IMR-90 (cell line): ENCODE measurements at regions not wholly inside any gene's neighbourhood (a gene's known extent, or its start where the extent isn't known, plus 50 kb on each side); places are given as distances from the start of the nearest gene placed in this dataset.

ENCODE experiments used
- ATAC-seq: fragments of 200-7000 bp; cut with Tn5 transposase; 2 replicates; pipeline ENCODE4 v1.9.1; 2020; ENCODE audit warnings: low read depth, mild to moderate bottlenecking, moderate library complexity
- BruUV-seq: library from RNA; stranded (reverse); fragments of 400-500 nt; replicated peaks from 2 replicates; lab custom pipeline; 2021; lab: Mats Ljungman, UMichigan
- CTCF ChIA-PET: fragments of 300-600 bp; formaldehyde crosslinking; extraction: SDS; loops from one replicate; lab custom pipeline; 2021; ENCODE audit warnings: antibody characterized with exemption; lab: Yijun Ruan, JAX
- POLR2A ChIA-PET: fragments of 300-600 bp; sonication (Branson Sonifier 250); formaldehyde crosslinking; loops from one replicate; lab custom pipeline; 2022; ENCODE audit warnings: antibody characterized with exemption; ENCODE audit not compliant: unreplicated experiment; lab: Charles Lee
- DNase-seq: peaks from one replicate; pipeline ENCODE4 v3.0.0; 2013
- H2AFZ ChIP-seq: replicated peaks from 2 replicates; pipeline ENCODE3; 2013; ENCODE audit warnings: low read length, mild to moderate bottlenecking; ENCODE audit not compliant: poor library complexity
- H2AK5ac ChIP-seq: 2 replicates; pipeline ENCODE4 v1.6.1; 2013; ENCODE audit warnings: low read depth, low read length, inconsistent platforms
- H2AK9ac ChIP-seq: replicated peaks from 2 replicates; pipeline ENCODE3; 2013; ENCODE audit warnings: mild to moderate bottlenecking, low read depth, low read length, moderate library complexity; ENCODE audit not compliant: poor library complexity
- H2BK120ac ChIP-seq: 2 replicates; pipeline ENCODE4 v1.6.1; 2013; ENCODE audit warnings: low read depth, low read length, inconsistent platforms
- H2BK15ac ChIP-seq: 3 replicates; pipeline ENCODE4 v1.6.1; 2013; ENCODE audit warnings: low read depth, low read length, inconsistent platforms
- H2BK20ac ChIP-seq: 2 replicates; pipeline ENCODE4 v1.6.1; 2013; ENCODE audit warnings: low read depth, mild to moderate bottlenecking, inconsistent platforms, low read length, moderate library complexity
- H2BK5ac ChIP-seq: 2 replicates; pipeline ENCODE4 v1.6.1; 2013; ENCODE audit warnings: mild to moderate bottlenecking, low read depth, low read length, inconsistent platforms; ENCODE audit not compliant: poor library complexity, severe bottlenecking
- H3K14ac ChIP-seq: replicated peaks from 2 replicates; pipeline ENCODE4 v1.6.1; 2013; ENCODE audit warnings: low read depth, low read length, inconsistent platforms
- H3K18ac ChIP-seq: 2 replicates; pipeline ENCODE4 v1.6.1; 2013; ENCODE audit warnings: low read depth, low read length, control low read depth
- H3K23ac ChIP-seq: 2 replicates; pipeline ENCODE4 v1.6.1; 2013; ENCODE audit warnings: low read depth, low read length, inconsistent platforms
- H3K27ac ChIP-seq: 2 replicates; pipeline ENCODE4 v1.5.1; 2013; ENCODE audit warnings: mild to moderate bottlenecking, control low read depth, low read length; ENCODE audit not compliant: insufficient read depth
- H3K27me3 ChIP-seq: 2 replicates; pipeline ENCODE4 v1.6.1; 2013; ENCODE audit warnings: low read length; ENCODE audit not compliant: control insufficient read depth, insufficient read depth
- H3K36me3 ChIP-seq: 2 replicates; pipeline ENCODE4 v1.6.1; 2013; ENCODE audit warnings: low read length, mixed read lengths; ENCODE audit not compliant: control insufficient read depth, insufficient read depth
- H3K4ac ChIP-seq: 2 replicates; pipeline ENCODE4 v1.6.1; 2013; ENCODE audit warnings: low read depth, low read length, inconsistent platforms
- H3K4me1 ChIP-seq: 2 replicates; pipeline ENCODE4 v1.6.1; 2013; ENCODE audit warnings: low read length, mixed read lengths; ENCODE audit not compliant: control insufficient read depth, insufficient read depth
- H3K4me2 ChIP-seq: 2 replicates; pipeline ENCODE4 v1.6.1; 2013; ENCODE audit warnings: low read depth, mild to moderate bottlenecking, control low read depth, low read length, moderate library complexity
- H3K4me3 ChIP-seq: 2 replicates; pipeline ENCODE4 v1.5.1; 2013; ENCODE audit warnings: low read depth, mild to moderate bottlenecking, control low read depth, low read length, moderate library complexity; ENCODE audit not compliant: insufficient read depth
- H3K56ac ChIP-seq: 2 replicates; pipeline ENCODE4 v1.6.1; 2013; ENCODE audit warnings: low read length, inconsistent platforms; ENCODE audit not compliant: insufficient read depth; ENCODE audit errors: extremely low read depth
- H3K79me1 ChIP-seq, 2 experiments: 2 replicates each; pipeline ENCODE4 v1.6.1; 2013; ENCODE audit warnings: low read length in 2 of 2, inconsistent platforms in 1 of 2, low read depth in 1 of 2
- H3K9ac ChIP-seq: 2 replicates; pipeline ENCODE4 v1.6.1; 2013; ENCODE audit warnings: low read depth, low read length, control low read depth
- H3K9me1 ChIP-seq: 2 replicates; pipeline ENCODE4 v1.6.1; 2013; ENCODE audit warnings: low read length, inconsistent platforms; ENCODE audit not compliant: insufficient read depth
- H3K9me3 ChIP-seq: 2 replicates; pipeline ENCODE4 v1.6.1; 2013; ENCODE audit warnings: low read length; ENCODE audit not compliant: control insufficient read depth, insufficient read depth
- H4K20me1 ChIP-seq: 2 replicates; pipeline ENCODE4 v1.6.1; 2013; ENCODE audit warnings: low read length, inconsistent platforms; ENCODE audit not compliant: insufficient read depth
- H4K5ac ChIP-seq: 2 replicates; pipeline ENCODE4 v1.6.1; 2013; ENCODE audit warnings: mild to moderate bottlenecking, low read depth, low read length, control low read depth
- H4K8ac ChIP-seq, 2 experiments: 2 replicates each; pipeline ENCODE4 v1.6.1; 2013; ENCODE audit warnings: low read depth in 2 of 2, low read length in 2 of 2, control low read depth in 1 of 2, inconsistent platforms in 1 of 2
- H4K91ac ChIP-seq: 2 replicates; pipeline ENCODE4 v1.6.1; 2013; ENCODE audit warnings: low read depth, low read length, inconsistent platforms; ENCODE audit not compliant: insufficient read depth
- BHLHE40 ChIP-seq: fragments of 150-350 bp; IDR thresholded peaks from 2 replicates; pipeline ENCODE4 v1.6.1; 2016; ENCODE audit warnings: mild to moderate bottlenecking, low read depth, low read length
- CHD1 ChIP-seq: IDR thresholded peaks from 2 replicates; pipeline ENCODE4 v1.6.1; 2012; ENCODE audit warnings: low read depth, low read length, improper control_type of control experiment
- FOS ChIP-seq: fragments of 150-350 bp; IDR thresholded peaks from 2 replicates; pipeline ENCODE4 v1.6.1; 2016; ENCODE audit warnings: low read depth, low read length
- MAFK ChIP-seq: IDR thresholded peaks from 2 replicates; pipeline ENCODE4 v1.6.1; 2012; ENCODE audit warnings: low read depth, low read length, improper control_type of control experiment
- MAZ ChIP-seq: IDR thresholded peaks from 2 replicates; pipeline ENCODE4 v1.6.1; 2012; ENCODE audit warnings: low read depth, mild to moderate bottlenecking, low read length, improper control_type of control experiment, moderate library complexity, borderline replicate concordance
- POLR2A ChIP-seq: IDR thresholded peaks from 2 replicates; pipeline ENCODE4 v1.6.1; 2012; ENCODE audit warnings: mild to moderate bottlenecking, low read depth, low read length
- RCOR1 ChIP-seq: IDR thresholded peaks from 2 replicates; pipeline ENCODE4 v1.6.1; 2012; ENCODE audit warnings: mild to moderate bottlenecking, low read length, improper control_type of control experiment; ENCODE audit not compliant: insufficient replicate concordance
- USF2 ChIP-seq: fragments of 150-350 bp; IDR thresholded peaks from 2 replicates; pipeline ENCODE4 v1.6.1; 2017; ENCODE audit warnings: mild to moderate bottlenecking, antibody characterized with exemption, low read length, low read depth
- WGBS, 2 experiments: methylation state at CpG; one replicate each; pipeline versions ENCODE4 v1.1.5 to v1.1.7; 2013; ENCODE audit warnings: missing lambda C conversion rate in 2 of 2; ENCODE audit not compliant: insufficient read length in 1 of 2; ENCODE audit errors: extremely low coverage in 2 of 2; 5-methylcytosine and 5-hydroxymethylcytosine counted together
- dilution Hi-C: fragments of 300-500 bp; cut with HindIII; formaldehyde crosslinking; loops from one replicate; pipeline ENCODE4 v1.14.3; 2018; ENCODE audit warnings: low sequenced_read_pairs; ENCODE audit not compliant: unreplicated experiment
- in situ Hi-C: fragments of 300-500 bp; cut with MboI; formaldehyde crosslinking; loops from 3 replicates; pipeline ENCODE4 v1.14.3; 2019; ENCODE audit warnings: low sequenced_read_pairs, inconsistent platforms, mixed read lengths
- intact Hi-C: fragments of 100-400 bp; cut with micrococcal nuclease; formaldehyde crosslinking; loops from 2 replicates; pipeline ENCODE4 v1.10.0; 2022
- TF ChIP-seq, protein P1 (sequence below): fragments of 150-350 bp; IDR thresholded peaks from 2 replicates; pipeline ENCODE4 v1.6.1; 2016; ENCODE audit warnings: low read depth, mild to moderate bottlenecking, low read length, moderate library complexity, borderline replicate concordance
- TF ChIP-seq, protein P2 (sequence below): conservative IDR thresholded peaks from 2 replicates; pipeline ENCODE4 v1.5.1; 2012; ENCODE audit warnings: mild to moderate bottlenecking, low read depth, low read length, improper control_type of control experiment

DNA sequence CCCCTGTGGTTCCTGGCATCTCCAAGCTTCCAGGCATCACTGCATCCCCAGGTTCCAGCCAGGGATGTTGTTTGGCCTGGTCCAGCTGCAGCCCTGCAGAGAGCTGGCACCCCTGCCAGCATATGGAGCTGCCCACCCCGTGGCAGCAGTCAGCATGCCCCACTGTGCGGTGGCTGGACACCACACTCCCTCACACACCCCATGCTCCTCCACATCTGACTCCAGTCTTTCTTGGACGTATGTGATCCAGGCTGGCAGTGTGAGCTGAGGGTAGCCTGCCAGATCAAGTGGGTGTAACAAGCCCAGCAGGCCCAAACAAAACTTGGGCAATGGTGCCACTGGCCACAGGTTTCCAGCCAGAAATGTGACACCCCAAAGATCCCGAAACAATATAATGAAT, 620.4 kb downstream of the RWDD3 start:
- Histone ChIP-seq H2BK15ac (no peak overlapping the region), H2BK20ac (no peak overlapping the region), H2AK5ac (no peak overlapping the region), H3K9ac (no peak overlapping the region), H4K91ac (no peak overlapping the region), H3K79me1 (no peaks in the 10 kb centered on the region), H3K36me3 (no peaks in the 10 kb centered on the region), H3K4ac (no peak overlapping the region), H2BK120ac (no peak overlapping the region), H4K8ac (no peak overlapping the region), H4K5ac (no peak overlapping the region), H3K4me1 (no peaks in the 10 kb centered on the region), H3K9me3 (no peaks in the 10 kb centered on the region), H3K23ac (no peak overlapping the region), H3K4me2 (no peak overlapping the region), H3K14ac (no peak overlapping the region), H3K18ac (no peak overlapping the region), H3K27me3 (no peaks in the 10 kb centered on the region), H2AFZ (no peak overlapping the region), H3K27ac (no peak overlapping the region), H3K4me3 (no peak overlapping the region), H4K20me1 (no peaks in the 10 kb centered on the region), H2BK5ac (no peak overlapping the region), H3K9me1 (no peaks in the 10 kb centered on the region), H2AK9ac (no peak overlapping the region), H3K56ac (no peak overlapping the region)
- no CpG with 5 or more reads among the region's 4 CpGs for WGBS, 2 experiments
- dilution Hi-C loops (no loop called here), intact Hi-C loops (no loop called here), in situ Hi-C loops (no loop called here)
- no peak for ATAC-seq
- ChIA-PET POLR2A (no interaction called here), CTCF (no interaction called here)
- TF ChIP-seq FOS, result no peak
- TF ChIP-seq, protein P1, sequence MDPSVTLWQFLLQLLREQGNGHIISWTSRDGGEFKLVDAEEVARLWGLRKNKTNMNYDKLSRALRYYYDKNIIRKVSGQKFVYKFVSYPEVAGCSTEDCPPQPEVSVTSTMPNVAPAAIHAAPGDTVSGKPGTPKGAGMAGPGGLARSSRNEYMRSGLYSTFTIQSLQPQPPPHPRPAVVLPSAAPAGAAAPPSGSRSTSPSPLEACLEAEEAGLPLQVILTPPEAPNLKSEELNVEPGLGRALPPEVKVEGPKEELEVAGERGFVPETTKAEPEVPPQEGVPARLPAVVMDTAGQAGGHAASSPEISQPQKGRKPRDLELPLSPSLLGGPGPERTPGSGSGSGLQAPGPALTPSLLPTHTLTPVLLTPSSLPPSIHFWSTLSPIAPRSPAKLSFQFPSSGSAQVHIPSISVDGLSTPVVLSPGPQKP, result no peak
- TF ChIP-seq MAZ, result no peak
- no peak for TF ChIP-seq CHD1
- TF ChIP-seq MAFK, result no peak
- TF ChIP-seq, protein P2, sequence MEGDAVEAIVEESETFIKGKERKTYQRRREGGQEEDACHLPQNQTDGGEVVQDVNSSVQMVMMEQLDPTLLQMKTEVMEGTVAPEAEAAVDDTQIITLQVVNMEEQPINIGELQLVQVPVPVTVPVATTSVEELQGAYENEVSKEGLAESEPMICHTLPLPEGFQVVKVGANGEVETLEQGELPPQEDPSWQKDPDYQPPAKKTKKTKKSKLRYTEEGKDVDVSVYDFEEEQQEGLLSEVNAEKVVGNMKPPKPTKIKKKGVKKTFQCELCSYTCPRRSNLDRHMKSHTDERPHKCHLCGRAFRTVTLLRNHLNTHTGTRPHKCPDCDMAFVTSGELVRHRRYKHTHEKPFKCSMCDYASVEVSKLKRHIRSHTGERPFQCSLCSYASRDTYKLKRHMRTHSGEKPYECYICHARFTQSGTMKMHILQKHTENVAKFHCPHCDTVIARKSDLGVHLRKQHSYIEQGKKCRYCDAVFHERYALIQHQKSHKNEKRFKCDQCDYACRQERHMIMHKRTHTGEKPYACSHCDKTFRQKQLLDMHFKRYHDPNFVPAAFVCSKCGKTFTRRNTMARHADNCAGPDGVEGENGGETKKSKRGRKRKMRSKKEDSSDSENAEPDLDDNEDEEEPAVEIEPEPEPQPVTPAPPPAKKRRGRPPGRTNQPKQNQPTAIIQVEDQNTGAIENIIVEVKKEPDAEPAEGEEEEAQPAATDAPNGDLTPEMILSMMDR, result no peak
- no peak for TF ChIP-seq RCOR1
- TF ChIP-seq USF2, result no peak
- no peak for TF ChIP-seq POLR2A
- no peak for TF ChIP-seq BHLHE40
- no peak for DNase-seq
- BruUV-seq, result no TSS peak
